Sigmoid colon (tissue), 4 donors: ENCODE measurements at regions not wholly inside any gene's neighbourhood (a gene's known extent, or its start where the extent isn't known, plus 50 kb on each side); places are given as distances from the start of the nearest gene placed in this dataset.

Experiments
- CTCF ChIP-seq, 4 experiments: fragments of 450-650 bp in 3 of 4; fragments of 200-600 bp in 1 of 4; IDR thresholded peaks; one replicate each; pipeline ENCODE4 v1.5.1; 2016 to 2019; ENCODE audit warnings: antibody characterized with exemption in 4 of 4, mild to moderate bottlenecking in 3 of 4, moderate library complexity in 2 of 4
- EP300 ChIP-seq, 4 donors: sonication (generic); formaldehyde crosslinking; IDR thresholded peaks; one replicate each; pipeline ENCODE4 v1.6.1; 2017; ENCODE audit warnings: antibody characterized with exemption in 4 of 4
- POLR2A ChIP-seq, 2 donors: fragments of 450-650 bp; IDR thresholded peaks; one replicate each; pipeline ENCODE4 v1.6.1; 2016; ENCODE audit warnings: antibody characterized with exemption in 2 of 2, mild to moderate bottlenecking in 2 of 2, moderate library complexity in 2 of 2
- POLR2AphosphoS5 ChIP-seq, 4 donors: sonication (generic); formaldehyde crosslinking; IDR thresholded peaks; one replicate each; pipeline ENCODE4 v1.6.1; 2017; ENCODE audit warnings: antibody characterized with exemption in 4 of 4

GRCh38 chr2:234373481-234374149 lies 123.3 kb downstream of the ARL4C start:
- TF ChIP-seq POLR2A (IDR thresholded peaks at IDR 0.05) (no peak), POLR2AphosphoS5 (IDR thresholded peaks at IDR 0.05) (no peak), CTCF (IDR thresholded peaks at IDR 0.05) (no peak), EP300 (IDR thresholded peaks at IDR 0.05) (no peak)
